HEK293T (cell line): ENCODE measurements at regions not wholly inside any gene's neighbourhood (a gene's known extent, or its start where the extent isn't known, plus 50 kb on each side); places are given as distances from the start of the nearest gene placed in this dataset.

ENCODE experiments used
- CTCF ChIA-PET: fragments of 350-600 bp; formaldehyde crosslinking; extraction: SDS; loops from one replicate; lab custom pipeline; 2021; ENCODE audit warnings: antibody characterized with exemption, inconsistent platforms; lab: Yijun Ruan, JAX
- POLR2A ChIA-PET: fragments of 350-600 bp; formaldehyde crosslinking; extraction: SDS; loops from one replicate; lab custom pipeline; 2020; ENCODE audit warnings: antibody characterized with exemption, inconsistent platforms; lab: Yijun Ruan, JAX
- DNase-seq: peaks from one replicate; pipeline ENCODE4 v3.0.0; 2012; ENCODE audit warnings: mixed read lengths; ENCODE audit errors: extremely low spot score
- ARNT ChIP-seq: fragments of 450-650 bp; IDR thresholded peaks from 2 replicates; pipeline ENCODE4 v1.6.1; 2017; ENCODE audit warnings: mild to moderate bottlenecking
- BHLHE40 ChIP-seq: fragments of 450-650 bp; IDR thresholded peaks from 2 replicates; pipeline ENCODE4 v1.6.1; 2016; ENCODE audit warnings: mild to moderate bottlenecking, moderate library complexity, borderline replicate concordance
- CTBP1 ChIP-seq: fragments of 450-650 bp; IDR thresholded peaks from 2 replicates; pipeline ENCODE4 v1.6.1; 2016; ENCODE audit warnings: borderline replicate concordance
- ELF4 ChIP-seq: fragments of 450-650 bp; IDR thresholded peaks from 2 replicates; pipeline ENCODE4 v1.6.1; 2017; ENCODE audit warnings: antibody characterized with exemption
- FOXA1 ChIP-seq: fragments of 450-650 bp; IDR thresholded peaks from 2 replicates; pipeline ENCODE4 v1.6.1; 2016; ENCODE audit warnings: mild to moderate bottlenecking
- FOXK2 ChIP-seq: fragments of 450-650 bp; IDR thresholded peaks from 2 replicates; pipeline ENCODE4 v1.6.1; 2016; ENCODE audit warnings: mild to moderate bottlenecking
- FOXM1 ChIP-seq: fragments of 450-650 bp; IDR thresholded peaks from 2 replicates; pipeline ENCODE4 v1.6.1; 2017; ENCODE audit warnings: mild to moderate bottlenecking, borderline replicate concordance
- HDGF ChIP-seq: fragments of 450-650 bp; IDR thresholded peaks from 2 replicates; pipeline ENCODE4 v1.6.1; 2017; ENCODE audit warnings: antibody characterized with exemption, borderline replicate concordance
- L3MBTL2 ChIP-seq: fragments of 450-650 bp; conservative IDR thresholded peaks from 2 replicates; pipeline ENCODE4 v1.6.1; 2016; ENCODE audit warnings: mild to moderate bottlenecking
- LEF1 ChIP-seq: fragments of 450-650 bp; IDR thresholded peaks from 2 replicates; pipeline ENCODE4 v1.6.1; 2017; ENCODE audit warnings: mild to moderate bottlenecking, borderline replicate concordance
- NFRKB ChIP-seq: fragments of 450-650 bp; IDR thresholded peaks from 2 replicates; pipeline ENCODE4 v1.6.1; 2016; ENCODE audit warnings: mild to moderate bottlenecking, moderate library complexity
- PKNOX1 ChIP-seq: fragments of 450-650 bp; IDR thresholded peaks from 2 replicates; pipeline ENCODE4 v1.6.1; 2016
- SP1 ChIP-seq: fragments of 450-650 bp; IDR thresholded peaks from 2 replicates; pipeline ENCODE4 v1.6.1; 2017
- SUZ12 ChIP-seq: fragments of 450-650 bp; IDR thresholded peaks from 2 replicates; pipeline ENCODE4 v1.6.1; 2016; ENCODE audit warnings: mild to moderate bottlenecking
- TARDBP ChIP-seq: fragments of 450-650 bp; IDR thresholded peaks from 2 replicates; pipeline ENCODE4 v1.6.1; 2016
- ZNF384 ChIP-seq: fragments of 450-650 bp; IDR thresholded peaks from 2 replicates; pipeline ENCODE4 v1.6.1; 2016

GRCh38 chr10:10364902-10365301, 652.8 kb upstream of the CELF2 start:
- ChIA-PET CTCF (no interaction called here), POLR2A (no interaction called here)
- no peak for DNase-seq
- TF ChIP-seq BHLHE40 (no peak), FOXM1 (no peak), FOXA1 (no peak), ZNF384 (no peak), SUZ12 (no peak), NFRKB (no peak), L3MBTL2 (no peak), CTBP1 (no peak), ARNT (no peak), LEF1 (no peak), TARDBP (no peak), FOXK2 (no peak), SP1 (no peak), PKNOX1 (no peak), HDGF (no peak)

GRCh38 chr10:10365676-10366075, 652.0 kb upstream of the CELF2 start:
- POLR2A ChIA-PET: no interaction called here
- TF ChIP-seq ZNF384 (no peak), SP1 (no peak), ARNT (no peak), L3MBTL2 (no peak), SUZ12 (no peak), NFRKB (no peak), FOXA1 (no peak), PKNOX1 (no peak), FOXK2 (no peak), ELF4 (no peak), HDGF (no peak), FOXM1 (no peak), BHLHE40 (no peak), TARDBP (no peak), LEF1 (no peak), CTBP1 (no peak)
- CTCF ChIA-PET: no interaction called here
- DNase-seq: no peak

DNA sequence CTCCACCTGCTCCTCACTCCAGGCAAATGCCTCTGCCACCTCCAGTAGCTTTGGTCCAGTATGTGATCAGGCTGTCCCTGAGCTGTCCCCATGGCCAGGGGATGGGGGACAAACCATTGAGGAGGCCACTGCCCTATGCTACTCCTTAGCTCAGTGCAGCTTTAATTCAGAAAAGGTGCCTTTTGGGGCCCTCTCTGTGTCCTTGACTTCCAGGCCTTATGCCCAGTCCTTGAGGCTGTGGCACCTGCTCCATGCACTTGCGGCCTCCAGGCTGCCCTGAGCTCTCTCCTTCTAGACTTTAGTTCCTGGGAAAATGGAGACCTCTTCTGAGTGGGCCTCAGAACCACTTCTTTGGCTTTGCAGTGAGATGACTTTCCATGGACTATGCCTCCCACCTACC, 650.8 kb upstream of the CELF2 start:
- POLR2A ChIA-PET: no interaction called here
- TF ChIP-seq ZNF384 (no peak), HDGF (no peak), ARNT (no peak), SP1 (no peak), SUZ12 (no peak), CTBP1 (no peak), LEF1 (no peak), FOXA1 (no peak), ELF4 (no peak), PKNOX1 (no peak), FOXK2 (no peak), FOXM1 (no peak), NFRKB (no peak), L3MBTL2 (no peak), TARDBP (no peak), BHLHE40 (no peak)
- CTCF ChIA-PET: no interaction called here
- no peak for DNase-seq

GRCh38 chr10:10367264-10367663, 650.4 kb upstream of the CELF2 start:
- CTCF ChIA-PET: no interaction called here
- no peak for DNase-seq
- POLR2A ChIA-PET: no interaction called here
- TF ChIP-seq ARNT: no peak
- TF ChIP-seq ZNF384: no peak
- no peak for TF ChIP-seq BHLHE40
- TF ChIP-seq FOXM1: no peak
- no peak for TF ChIP-seq NFRKB
- no peak for TF ChIP-seq HDGF
- no peak for TF ChIP-seq FOXK2
- no peak for TF ChIP-seq L3MBTL2
- TF ChIP-seq PKNOX1: no peak
- TF ChIP-seq ELF4: no peak
- TF ChIP-seq LEF1: no peak
- TF ChIP-seq TARDBP: no peak
- no peak for TF ChIP-seq CTBP1
- TF ChIP-seq SP1: no peak
- no peak for TF ChIP-seq FOXA1
- no peak for TF ChIP-seq SUZ12

GRCh38 chr10:10368951-10369576, 648.6 kb upstream of the CELF2 start:
- POLR2A ChIA-PET: interaction anchor here (0.6 kb wide), 1 partner anchor 638 kb away, joined by 3 read pairs; no protein-coding TSS in a partner anchor
- DNase-seq: no peak
- TF ChIP-seq SP1: no peak
- no peak for TF ChIP-seq LEF1
- TF ChIP-seq CTBP1: no peak
- no peak for TF ChIP-seq BHLHE40
- TF ChIP-seq ARNT: no peak
- TF ChIP-seq ELF4: no peak
- no peak for TF ChIP-seq PKNOX1
- TF ChIP-seq TARDBP: no peak
- TF ChIP-seq NFRKB: no peak
- no peak for TF ChIP-seq SUZ12
- no peak for TF ChIP-seq FOXA1
- no peak for TF ChIP-seq ZNF384
- TF ChIP-seq L3MBTL2: no peak
- no peak for TF ChIP-seq HDGF
- TF ChIP-seq FOXM1: no peak
- CTCF ChIA-PET: interaction anchor here (1.3 kb wide), 1 partner anchor 10 kb away, joined by 5 read pairs; no protein-coding TSS in a partner anchor
